Stimulated activated CD8-positive, alpha-beta memory T cell treated with anti-CD3 and anti-CD28 coated beads, Interleukin-15, amount 100 ng/mL, for 48 hours (primary cell): ENCODE measurements at regions not wholly inside any gene's neighbourhood (a gene's known extent, or its start where the extent isn't known, plus 50 kb on each side); places are given as distances from the start of the nearest gene placed in this dataset.

Experiments used
- DNase-seq, 2 donors: peaks; one replicate each; pipeline ENCODE4 v3.0.0-alpha.2; 2020; ENCODE audit warnings: low read depth in 2 of 2

GRCh38 chrX:39542316-39542715 lies 555.4 kb downstream of the BCOR start:
- DNase-seq: no peak

- no peak for DNase-seq
Measured at GRCh38 chrX:39550795-39551361, 546.9 kb downstream of the BCOR start.

GRCh38 chrX:39551762-39552161 lies 546.0 kb downstream of the BCOR start:
- DNase-seq: no peak

GRCh38 chrX:39555431-39555830 lies 542.3 kb downstream of the BCOR start:
- DNase-seq: no peak

GRCh38 chrX:39556056-39556455 lies 541.7 kb downstream of the BCOR start:
- DNase-seq: no peak

- no peak for DNase-seq
Measured at GRCh38 chrX:39559229-39559628, 538.5 kb downstream of the BCOR start.

- no peak for DNase-seq
Measured at GRCh38 chrX:39560271-39560670, 537.5 kb downstream of the BCOR start.

GRCh38 chrX:39563178-39563577 lies 534.6 kb downstream of the BCOR start:
- no peak for DNase-seq

- DNase-seq: no peak
Measured at GRCh38 chrX:39564751-39565150, 533.0 kb downstream of the BCOR start.

- DNase-seq: no peak
Measured at GRCh38 chrX:39574178-39574577, 523.6 kb downstream of the BCOR start.

GRCh38 chrX:39576041-39576872 lies 521.5 kb downstream of the BCOR start:
- DNase-seq: no peak

- no peak for DNase-seq
Measured at GRCh38 chrX:39577206-39577984, 520.4 kb downstream of the BCOR start.

GRCh38 chrX:39577985-39578869 lies 519.5 kb downstream of the BCOR start:
- peak; percentile 32 to 60 for DNase-seq

GRCh38 chrX:39580043-39580442 lies 517.7 kb downstream of the BCOR start:
- DNase-seq: no peak

- no peak for DNase-seq
Measured at GRCh38 chrX:39581411-39581810, 516.3 kb downstream of the BCOR start.

- DNase-seq: no peak
Measured at GRCh38 chrX:39582091-39582490, 515.7 kb downstream of the BCOR start.

- no peak for DNase-seq
Measured at GRCh38 chrX:39582976-39583375, 514.8 kb downstream of the BCOR start.

GRCh38 chrX:39585808-39586207 lies 511.9 kb downstream of the BCOR start:
- no peak for DNase-seq

- DNase-seq: no peak
Measured at GRCh38 chrX:39586359-39586758, 511.4 kb downstream of the BCOR start.

GRCh38 chrX:39591099-39591498 lies 506.7 kb downstream of the BCOR start:
- DNase-seq: no peak

- no peak for DNase-seq
Measured at GRCh38 chrX:39592776-39593175, 505.0 kb downstream of the BCOR start.

GRCh38 chrX:39595977-39596376 lies 501.8 kb downstream of the BCOR start:
- DNase-seq: no peak
